ENCODE measurements at regions not wholly inside any gene's neighbourhood (a gene's known extent, or its start where the extent isn't known, plus 50 kb on each side); places are given as distances from the start of the nearest gene placed in this dataset.

- Mint-ChIP-seq H3K27me3 (peaks cover 7% of the 10 kb centered on the region), H3K9me3 (ENCODE audit: low read depth) (peaks cover 4% of the 10 kb centered on the region), H3K4me3 (no peak overlapping the region), H3K27ac (no peak overlapping the region), H3K36me3 (no peaks in the 10 kb centered on the region), H3K4me1 (ENCODE audit: low read depth) (no peaks in the 10 kb centered on the region)
Measured at GRCh38 chr2:31469648-31470047, 55.1 kb upstream of the XDH start.

DNA sequence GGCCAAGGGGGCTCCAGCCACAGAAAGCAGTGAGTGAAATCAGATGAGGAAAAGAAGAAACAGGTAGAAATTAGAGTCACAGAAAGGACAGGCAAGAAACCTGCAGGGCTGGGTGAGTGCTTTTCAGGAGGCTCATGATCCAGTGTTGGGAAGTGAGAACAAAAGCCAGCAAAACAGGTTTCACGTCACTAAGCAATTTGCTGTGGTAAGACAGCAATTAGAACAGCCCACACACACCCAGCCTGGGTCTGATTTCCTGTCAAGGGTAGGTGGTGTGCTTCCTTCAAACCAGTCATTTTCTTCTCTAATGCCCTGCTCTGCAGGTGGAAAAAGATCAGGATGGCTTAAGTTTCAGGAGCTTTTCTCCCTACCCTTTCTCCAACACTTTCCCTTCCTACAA is 52.9 kb upstream of the XDH start:
- no peak overlapping the region for H3K4me3 Mint-ChIP-seq
- H3K27me3 Mint-ChIP-seq = peaks cover 4% of the 10 kb centered on the region
- H3K27ac Mint-ChIP-seq = peak overlapping the region; percentile 12
- H3K9me3 Mint-ChIP-seq (ENCODE audit: low read depth) = peaks cover 4% of the 10 kb centered on the region
- no peaks in the 10 kb centered on the region for H3K36me3 Mint-ChIP-seq
- no peaks in the 10 kb centered on the region for H3K4me1 Mint-ChIP-seq (ENCODE audit: low read depth)
